ENCODE measurements at regions not wholly inside any gene's neighbourhood (a gene's known extent, or its start where the extent isn't known, plus 50 kb on each side); places are given as distances from the start of the nearest gene placed in this dataset.

DNA sequence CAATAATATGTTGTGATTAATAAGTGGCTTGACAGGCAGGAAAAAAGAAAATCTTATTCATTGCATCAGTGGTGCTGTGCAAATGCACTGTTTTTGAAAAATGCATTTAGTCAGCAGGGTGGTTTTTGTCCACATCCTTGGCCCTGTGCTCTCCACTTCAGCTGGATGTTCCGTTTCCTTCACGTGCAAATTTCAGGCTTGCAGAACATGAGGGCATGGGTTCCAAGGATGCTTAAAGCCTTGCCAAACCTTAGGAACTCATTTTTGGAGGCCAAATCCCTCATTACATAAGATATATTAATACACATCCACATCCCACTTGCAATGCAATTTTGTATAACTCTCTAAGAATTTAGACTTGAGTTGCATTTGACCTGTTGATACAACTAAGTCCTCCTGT lies 410.1 kb downstream of the PRDM2 start:
- no peak for TF ChIP-seq FOXM1 (IDR thresholded peaks at IDR 0.05; ENCODE audit: borderline replicate concordance, low read depth)
- no peak for TF ChIP-seq RAD21 (IDR thresholded peaks at IDR 0.05; ENCODE audit: low read depth)
- no peak for TF ChIP-seq YY1 (IDR thresholded peaks at IDR 0.05; ENCODE audit: low read depth)
- TF ChIP-seq CREB1 (IDR thresholded peaks at IDR 0.05; ENCODE audit: low read depth) = no peak
- TF ChIP-seq TAF1 (IDR thresholded peaks at IDR 0.05; ENCODE audit: low read depth) = no peak
- TF ChIP-seq, protein P1, sequence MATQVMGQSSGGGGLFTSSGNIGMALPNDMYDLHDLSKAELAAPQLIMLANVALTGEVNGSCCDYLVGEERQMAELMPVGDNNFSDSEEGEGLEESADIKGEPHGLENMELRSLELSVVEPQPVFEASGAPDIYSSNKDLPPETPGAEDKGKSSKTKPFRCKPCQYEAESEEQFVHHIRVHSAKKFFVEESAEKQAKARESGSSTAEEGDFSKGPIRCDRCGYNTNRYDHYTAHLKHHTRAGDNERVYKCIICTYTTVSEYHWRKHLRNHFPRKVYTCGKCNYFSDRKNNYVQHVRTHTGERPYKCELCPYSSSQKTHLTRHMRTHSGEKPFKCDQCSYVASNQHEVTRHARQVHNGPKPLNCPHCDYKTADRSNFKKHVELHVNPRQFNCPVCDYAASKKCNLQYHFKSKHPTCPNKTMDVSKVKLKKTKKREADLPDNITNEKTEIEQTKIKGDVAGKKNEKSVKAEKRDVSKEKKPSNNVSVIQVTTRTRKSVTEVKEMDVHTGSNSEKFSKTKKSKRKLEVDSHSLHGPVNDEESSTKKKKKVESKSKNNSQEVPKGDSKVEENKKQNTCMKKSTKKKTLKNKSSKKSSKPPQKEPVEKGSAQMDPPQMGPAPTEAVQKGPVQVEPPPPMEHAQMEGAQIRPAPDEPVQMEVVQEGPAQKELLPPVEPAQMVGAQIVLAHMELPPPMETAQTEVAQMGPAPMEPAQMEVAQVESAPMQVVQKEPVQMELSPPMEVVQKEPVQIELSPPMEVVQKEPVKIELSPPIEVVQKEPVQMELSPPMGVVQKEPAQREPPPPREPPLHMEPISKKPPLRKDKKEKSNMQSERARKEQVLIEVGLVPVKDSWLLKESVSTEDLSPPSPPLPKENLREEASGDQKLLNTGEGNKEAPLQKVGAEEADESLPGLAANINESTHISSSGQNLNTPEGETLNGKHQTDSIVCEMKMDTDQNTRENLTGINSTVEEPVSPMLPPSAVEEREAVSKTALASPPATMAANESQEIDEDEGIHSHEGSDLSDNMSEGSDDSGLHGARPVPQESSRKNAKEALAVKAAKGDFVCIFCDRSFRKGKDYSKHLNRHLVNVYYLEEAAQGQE (IDR thresholded peaks at IDR 0.05; ENCODE audit: low read depth) = no peak
- no peak for TF ChIP-seq USF1 (IDR thresholded peaks at IDR 0.05)
- no peak for TF ChIP-seq TCF12 (IDR thresholded peaks at IDR 0.05; ENCODE audit: low read depth)

- TF ChIP-seq RAD21 (IDR thresholded peaks at IDR 0.05; ENCODE audit: low read depth) (no peak), EP300 (IDR thresholded peaks at IDR 0.05; ENCODE audit: borderline replicate concordance) (no peak), CREB1 (IDR thresholded peaks at IDR 0.05; ENCODE audit: low read depth) (no peak), EGR1 (IDR thresholded peaks at IDR 0.05) (no peak), YY1 (IDR thresholded peaks at IDR 0.05; ENCODE audit: low read depth) (no peak), FOXM1 (IDR thresholded peaks at IDR 0.05; ENCODE audit: borderline replicate concordance, low read depth) (no peak)
- TF ChIP-seq, protein P2, sequence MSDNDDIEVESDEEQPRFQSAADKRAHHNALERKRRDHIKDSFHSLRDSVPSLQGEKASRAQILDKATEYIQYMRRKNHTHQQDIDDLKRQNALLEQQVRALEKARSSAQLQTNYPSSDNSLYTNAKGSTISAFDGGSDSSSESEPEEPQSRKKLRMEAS (IDR thresholded peaks at IDR 0.05) = no peak
- TF ChIP-seq, protein P1 (IDR thresholded peaks at IDR 0.05; ENCODE audit: low read depth) = no peak
These were observed 411.1 kb downstream of the PRDM2 start for GRCh38 chr1:14111121-14111520.

DNA sequence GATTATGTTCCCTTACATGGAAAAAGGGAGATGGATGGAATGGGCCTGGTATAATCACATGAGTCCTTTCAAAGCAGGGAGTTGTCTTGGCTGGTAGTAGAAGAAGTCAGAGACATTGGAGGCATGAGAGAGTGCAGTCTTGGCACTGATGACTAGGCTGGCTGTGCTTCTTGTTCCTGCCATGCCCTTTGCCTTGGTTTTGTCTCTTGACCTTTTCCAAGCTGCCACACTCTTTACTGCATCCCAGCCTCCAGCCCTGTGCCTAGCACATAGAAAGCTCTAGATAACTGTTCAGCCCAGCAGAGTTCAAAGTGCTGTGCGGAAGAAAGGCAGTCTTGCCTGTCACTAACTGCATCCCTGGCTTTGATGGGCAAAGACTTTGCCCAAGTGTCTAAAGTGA lies 412.6 kb downstream of the PRDM2 start:
- TF ChIP-seq TEAD4 (IDR thresholded peaks at IDR 0.05) (no peak), NFIC (IDR thresholded peaks at IDR 0.05) (no peak), TCF12 (IDR thresholded peaks at IDR 0.05; ENCODE audit: low read depth) (no peak), EGR1 (IDR thresholded peaks at IDR 0.05) (no peak), TAF1 (IDR thresholded peaks at IDR 0.05; ENCODE audit: low read depth) (no peak), FOXM1 (IDR thresholded peaks at IDR 0.05; ENCODE audit: borderline replicate concordance, low read depth) (no peak), RAD21 (IDR thresholded peaks at IDR 0.05; ENCODE audit: low read depth) (no peak), CREB1 (IDR thresholded peaks at IDR 0.05; ENCODE audit: low read depth) (no peak), YY1 (IDR thresholded peaks at IDR 0.05; ENCODE audit: low read depth) (no peak), CEBPB (IDR thresholded peaks at IDR 0.05) (no peak), EP300 (IDR thresholded peaks at IDR 0.05; ENCODE audit: borderline replicate concordance) (no peak), USF1 (IDR thresholded peaks at IDR 0.05) (no peak)
- TF ChIP-seq, protein P2 (IDR thresholded peaks at IDR 0.05) = no peak

GRCh38 chr1:14113271-14113670 lies 413.3 kb downstream of the PRDM2 start:
- TF ChIP-seq USF1 (IDR thresholded peaks at IDR 0.05) (no peak), FOXM1 (IDR thresholded peaks at IDR 0.05; ENCODE audit: borderline replicate concordance, low read depth) (no peak), EGR1 (IDR thresholded peaks at IDR 0.05) (no peak), YY1 (IDR thresholded peaks at IDR 0.05; ENCODE audit: low read depth) (no peak), CREB1 (IDR thresholded peaks at IDR 0.05; ENCODE audit: low read depth) (no peak), TCF12 (IDR thresholded peaks at IDR 0.05; ENCODE audit: low read depth) (no peak), CEBPB (IDR thresholded peaks at IDR 0.05) (no peak), TEAD4 (IDR thresholded peaks at IDR 0.05) (no peak), EP300 (IDR thresholded peaks at IDR 0.05; ENCODE audit: borderline replicate concordance) (no peak), ZBTB7A (IDR thresholded peaks at IDR 0.05; ENCODE audit: low read depth) (no peak), NFIC (IDR thresholded peaks at IDR 0.05) (no peak), TAF1 (IDR thresholded peaks at IDR 0.05; ENCODE audit: low read depth) (no peak), RAD21 (IDR thresholded peaks at IDR 0.05; ENCODE audit: low read depth) (no peak)
- TF ChIP-seq, protein P2 (IDR thresholded peaks at IDR 0.05) = no peak
- TF ChIP-seq, protein P1 (IDR thresholded peaks at IDR 0.05; ENCODE audit: low read depth) = no peak
